OCI-LY3 (cell line): ENCODE measurements at regions not wholly inside any gene's neighbourhood (a gene's known extent, or its start where the extent isn't known, plus 50 kb on each side); places are given as distances from the start of the nearest gene placed in this dataset.
"Not testable (repeated sequence)": the region's sequence is repeated elsewhere in the genome, so short reads cannot be mapped to it uniquely, and the experiment has no call there.

Source experiments
- H2AFZ ChIP-seq: fragments of 200-600, 300-600 bp; shearing (Covaris generic); 2 replicates; pipeline ENCODE4 v1.6.0; 2014; ENCODE audit warnings: antibody characterized with exemption, low read depth, low read length
- H3K27ac ChIP-seq: fragments of 200-600, 300-600 bp; sonication (generic); 2 replicates; pipeline ENCODE4 v1.5.1; 2014; ENCODE audit warnings: mild to moderate bottlenecking, low read length, moderate library complexity, mixed read lengths
- H3K27me3 ChIP-seq: fragments of 200-600, 300-600 bp; sonication (generic); 2 replicates; pipeline ENCODE4 v1.6.1; 2014; ENCODE audit warnings: low read depth, low read length, mixed read lengths
- H3K36me3 ChIP-seq: fragments of 200-600, 300-600 bp; sonication (generic); replicated peaks from 2 replicates; pipeline ENCODE3; 2014; ENCODE audit warnings: low read depth, low read length, mixed read lengths
- H3K4me1 ChIP-seq: fragments of 300-600, 200-600 bp; sonication (generic); 2 replicates; pipeline ENCODE4 v1.6.1; 2014; ENCODE audit warnings: low read length, mixed read lengths
- H3K4me2 ChIP-seq: fragments of 200-600, 300-600 bp; sonication (generic); 2 replicates; pipeline ENCODE4 v1.6.1; 2014; ENCODE audit warnings: low read length, mixed read lengths
- H3K4me3 ChIP-seq: fragments of 300-600, 200-600 bp; sonication (generic); 2 replicates; pipeline ENCODE4 v1.5.1; 2014; ENCODE audit warnings: antibody characterized with exemption, mild to moderate bottlenecking, low read length, moderate library complexity
- H3K79me2 ChIP-seq: fragments of 300-600, 200-600 bp; shearing (Covaris generic); 2 replicates; pipeline ENCODE4 v1.6.1; 2014; ENCODE audit warnings: mild to moderate bottlenecking, low read length, mixed read lengths
- H3K9ac ChIP-seq: fragments of 300-600, 200-600 bp; shearing (Covaris generic); 2 replicates; pipeline ENCODE4 v1.6.0; 2014; ENCODE audit warnings: mild to moderate bottlenecking, low read length, moderate library complexity
- H3K9me3 ChIP-seq: fragments of 200-600, 300-600 bp; shearing (Covaris generic); 2 replicates; pipeline ENCODE4 v1.6.1; 2014; ENCODE audit warnings: low read length, mixed read lengths; ENCODE audit not compliant: insufficient read depth
- H4K20me1 ChIP-seq: fragments of 200-600, 300-600 bp; sonication (generic); 2 replicates; pipeline ENCODE4 v1.6.1; 2016; ENCODE audit warnings: low read length, mixed read lengths; ENCODE audit not compliant: insufficient read depth
- EZH2phosphoT487 ChIP-seq: fragments of 200-600 bp; shearing (Covaris generic); IDR thresholded peaks from 2 replicates; pipeline ENCODE4 v1.6.1; 2018; ENCODE audit warnings: antibody characterized with exemption, mixed run types, low read depth
- TF ChIP-seq, protein P1 (sequence below): fragments of 200-600, 300-600 bp; sonication (generic); IDR thresholded peaks from 2 replicates; pipeline ENCODE4 v1.5.1; 2014; ENCODE audit warnings: antibody characterized with exemption, low read length, low read depth

GRCh38 chr2:175793648-175794047 lies 208.4 kb downstream of the LNPK start:
- Histone ChIP-seq H3K79me2 (no peaks in the 10 kb centered on the region), H3K36me3 (no peaks in the 10 kb centered on the region), H3K4me1 (no peaks in the 10 kb centered on the region), H3K4me3 (no peak overlapping the region), H3K27me3 (no peaks in the 10 kb centered on the region), H3K4me2 (no peak overlapping the region), H3K9ac (no peak overlapping the region), H4K20me1 (no peaks in the 10 kb centered on the region), H2AFZ (no peak overlapping the region), H3K27ac (no peak overlapping the region), H3K9me3 (no peaks in the 10 kb centered on the region)
- TF ChIP-seq, protein P1, sequence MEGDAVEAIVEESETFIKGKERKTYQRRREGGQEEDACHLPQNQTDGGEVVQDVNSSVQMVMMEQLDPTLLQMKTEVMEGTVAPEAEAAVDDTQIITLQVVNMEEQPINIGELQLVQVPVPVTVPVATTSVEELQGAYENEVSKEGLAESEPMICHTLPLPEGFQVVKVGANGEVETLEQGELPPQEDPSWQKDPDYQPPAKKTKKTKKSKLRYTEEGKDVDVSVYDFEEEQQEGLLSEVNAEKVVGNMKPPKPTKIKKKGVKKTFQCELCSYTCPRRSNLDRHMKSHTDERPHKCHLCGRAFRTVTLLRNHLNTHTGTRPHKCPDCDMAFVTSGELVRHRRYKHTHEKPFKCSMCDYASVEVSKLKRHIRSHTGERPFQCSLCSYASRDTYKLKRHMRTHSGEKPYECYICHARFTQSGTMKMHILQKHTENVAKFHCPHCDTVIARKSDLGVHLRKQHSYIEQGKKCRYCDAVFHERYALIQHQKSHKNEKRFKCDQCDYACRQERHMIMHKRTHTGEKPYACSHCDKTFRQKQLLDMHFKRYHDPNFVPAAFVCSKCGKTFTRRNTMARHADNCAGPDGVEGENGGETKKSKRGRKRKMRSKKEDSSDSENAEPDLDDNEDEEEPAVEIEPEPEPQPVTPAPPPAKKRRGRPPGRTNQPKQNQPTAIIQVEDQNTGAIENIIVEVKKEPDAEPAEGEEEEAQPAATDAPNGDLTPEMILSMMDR, result no peak
- no peak for TF ChIP-seq EZH2phosphoT487

GRCh38 chr2:175792881-175793280 lies 209.2 kb downstream of the LNPK start:
- H4K20me1 ChIP-seq, result no peaks in the 10 kb centered on the region
- H3K9me3 ChIP-seq, result no peaks in the 10 kb centered on the region
- H3K27me3 ChIP-seq, result no peaks in the 10 kb centered on the region
- H3K79me2 ChIP-seq, result no peaks in the 10 kb centered on the region
- no peak overlapping the region for H3K27ac ChIP-seq
- H3K4me1 ChIP-seq, result no peaks in the 10 kb centered on the region
- H3K9ac ChIP-seq, result no peak overlapping the region
- no peak overlapping the region for H3K4me2 ChIP-seq
- no peaks in the 10 kb centered on the region for H3K36me3 ChIP-seq
- no peak for TF ChIP-seq EZH2phosphoT487
- TF ChIP-seq, protein P1, result no peak
- no peak overlapping the region for H2AFZ ChIP-seq
- no peak overlapping the region for H3K4me3 ChIP-seq

DNA sequence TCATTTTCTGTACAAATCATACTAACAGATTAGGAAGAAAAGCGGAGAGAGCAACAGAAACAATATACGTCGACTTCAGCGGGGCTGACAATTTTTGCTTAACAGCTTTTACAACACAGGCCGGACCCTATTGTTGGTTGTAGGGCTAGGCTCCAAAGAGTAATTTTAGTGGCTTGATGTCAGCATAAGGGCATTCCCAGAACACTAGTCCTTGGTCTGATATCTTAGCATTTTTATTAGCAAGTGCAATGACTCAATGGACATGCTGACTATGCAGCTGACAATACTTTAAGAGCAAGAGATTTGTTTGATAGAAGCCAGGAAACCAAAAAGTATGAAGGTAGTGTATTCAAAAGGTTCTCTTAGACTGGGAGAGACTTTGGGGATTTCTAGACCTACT lies 209.9 kb downstream of the LNPK start:
- H2AFZ ChIP-seq, result no peak overlapping the region
- no peaks in the 10 kb centered on the region for H3K36me3 ChIP-seq
- no peaks in the 10 kb centered on the region for H3K4me1 ChIP-seq
- H4K20me1 ChIP-seq, result no peaks in the 10 kb centered on the region
- H3K4me2 ChIP-seq, result no peak overlapping the region
- no peaks in the 10 kb centered on the region for H3K9me3 ChIP-seq
- H3K79me2 ChIP-seq, result no peaks in the 10 kb centered on the region
- TF ChIP-seq, protein P1, result no peak
- TF ChIP-seq EZH2phosphoT487, result no peak
- no peak overlapping the region for H3K4me3 ChIP-seq
- no peak overlapping the region for H3K27ac ChIP-seq
- no peak overlapping the region for H3K9ac ChIP-seq
- no peaks in the 10 kb centered on the region for H3K27me3 ChIP-seq

DNA sequence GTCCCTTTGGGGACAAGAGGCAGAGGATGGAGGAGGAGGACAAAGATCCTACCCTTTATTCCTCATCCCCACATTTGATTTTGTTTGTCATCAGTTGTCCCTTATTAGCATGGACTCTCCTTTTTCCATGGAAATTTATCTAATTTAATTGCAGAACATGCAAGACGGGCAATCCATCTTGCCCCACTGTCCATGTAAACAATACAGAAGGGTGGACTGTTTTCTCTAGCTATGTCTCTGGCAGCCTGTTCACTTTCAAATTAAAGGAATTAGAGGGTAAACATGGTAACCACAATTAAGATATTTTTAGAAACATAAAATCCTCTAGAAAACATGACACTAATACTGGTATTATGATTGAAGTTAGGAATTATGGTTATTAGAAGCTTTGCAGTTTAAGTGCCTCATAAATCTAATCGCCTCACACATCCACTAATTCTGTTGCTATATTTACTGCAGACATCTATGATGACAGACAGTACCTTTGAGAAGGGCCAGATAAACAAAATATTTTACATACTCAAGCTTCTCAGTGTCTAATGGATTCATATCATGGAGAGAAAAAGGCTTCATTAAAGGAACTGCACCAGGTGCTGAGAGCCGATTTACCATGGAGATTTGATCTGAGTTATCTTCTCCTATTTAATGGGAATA lies 215.5 kb downstream of the LNPK start:
- TF ChIP-seq EZH2phosphoT487, result no peak
- TF ChIP-seq, protein P1, result no peak

DNA sequence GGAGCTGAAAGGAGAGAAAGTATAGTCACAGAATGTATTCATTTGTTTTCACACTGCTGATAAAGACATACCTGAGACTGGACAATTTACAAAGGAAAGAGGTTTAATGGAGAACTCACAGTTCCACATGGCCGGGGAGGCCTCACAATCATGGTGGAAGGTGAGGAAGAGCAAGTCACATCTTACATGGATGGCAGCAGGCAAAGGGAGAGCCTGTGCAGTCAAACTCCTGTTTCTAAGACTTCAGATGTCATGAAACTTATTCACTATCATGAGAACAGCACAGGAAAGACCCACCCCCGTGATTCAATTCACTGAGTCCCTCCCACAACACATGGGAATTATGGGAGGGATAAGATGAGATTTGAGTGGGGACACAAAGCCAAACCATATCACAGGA lies 224.7 kb downstream of the LNPK start:
- H3K9me3 ChIP-seq, H3K4me1 ChIP-seq, H3K79me2 ChIP-seq, H3K4me2 ChIP-seq, H3K27ac ChIP-seq, H3K36me3 ChIP-seq, H4K20me1 ChIP-seq, H3K27me3 ChIP-seq, H3K9ac ChIP-seq, H2AFZ ChIP-seq, H3K4me3 ChIP-seq: not testable (repeated sequence)

More for the DNA sequence above, 215.5 kb downstream of the LNPK start:
- Histone ChIP-seq H3K4me1 (no peaks in the 10 kb centered on the region), H3K4me2 (no peak overlapping the region), H3K4me3 (no peak overlapping the region), H3K36me3 (no peaks in the 10 kb centered on the region), H3K79me2 (no peaks in the 10 kb centered on the region), H4K20me1 (no peaks in the 10 kb centered on the region), H3K9ac (no peak overlapping the region), H3K9me3 (no peaks in the 10 kb centered on the region), H3K27ac (no peak overlapping the region), H3K27me3 (no peaks in the 10 kb centered on the region), H2AFZ (no peak overlapping the region)
